ENCODE measurements at regions not wholly inside any gene's neighbourhood (a gene's known extent, or its start where the extent isn't known, plus 50 kb on each side); places are given as distances from the start of the nearest gene placed in this dataset.

- Histone ChIP-seq H3K79me2 (ENCODE audit: insufficient read depth, low read length) (no peaks in the 10 kb centered on the region), H3K4me3 (replicated peaks in 1 of 3; ENCODE audit: low read depth in 2 of 3, low read length in 3 of 3) (no peak overlapping the region), H2AFZ (ENCODE audit: insufficient read depth, low read depth, low read length, poor library complexity, severe bottlenecking) (no peak overlapping the region), H3K27ac (ENCODE audit: low read depth in 1 of 2, low read length in 2 of 2) (no peak overlapping the region), H3K4me2 (replicated peaks; ENCODE audit: extremely low read depth, low read length, poor library complexity, severe bottlenecking) (no peak overlapping the region), H4K20me1 (ENCODE audit: insufficient read depth, low read length) (no peaks in the 10 kb centered on the region), H3K9me3 (replicated peaks in 1 of 2; ENCODE audit: control insufficient read depth in 1 of 2, insufficient read depth in 1 of 2, low read length in 2 of 2) (peaks cover 0 to 4% of the 10 kb centered on the region in 2 donors), H3K27me3 (ENCODE audit: control insufficient read depth in 2 of 2, insufficient read depth in 2 of 2, low read length in 2 of 2) (peaks cover 0 to 23% of the 10 kb centered on the region in 2 donors), H3K9ac (ENCODE audit: insufficient read depth, low read length, poor library complexity, severe bottlenecking) (no peak overlapping the region), H3K4me1 (ENCODE audit: control insufficient read depth in 1 of 2, insufficient read depth in 2 of 2, low read length in 2 of 2) (no peaks in the 10 kb centered on the region), H3K36me3 (replicated peaks in 1 of 2; ENCODE audit: control insufficient read depth in 1 of 2, insufficient read depth in 2 of 2, low read length in 2 of 2) (no peaks in the 10 kb centered on the region)
- H3K4me3 Mint-ChIP-seq = peak overlapping the region in 1 of 2 donors; percentile 26
- H3K27me3 Mint-ChIP-seq (ENCODE audit: low read depth in 3 of 3) = peaks cover 25 to 36% (median 34%) of the 10 kb centered on the region in 3 donors
- DNase-seq = no peak
- TF ChIP-seq, protein P1, sequence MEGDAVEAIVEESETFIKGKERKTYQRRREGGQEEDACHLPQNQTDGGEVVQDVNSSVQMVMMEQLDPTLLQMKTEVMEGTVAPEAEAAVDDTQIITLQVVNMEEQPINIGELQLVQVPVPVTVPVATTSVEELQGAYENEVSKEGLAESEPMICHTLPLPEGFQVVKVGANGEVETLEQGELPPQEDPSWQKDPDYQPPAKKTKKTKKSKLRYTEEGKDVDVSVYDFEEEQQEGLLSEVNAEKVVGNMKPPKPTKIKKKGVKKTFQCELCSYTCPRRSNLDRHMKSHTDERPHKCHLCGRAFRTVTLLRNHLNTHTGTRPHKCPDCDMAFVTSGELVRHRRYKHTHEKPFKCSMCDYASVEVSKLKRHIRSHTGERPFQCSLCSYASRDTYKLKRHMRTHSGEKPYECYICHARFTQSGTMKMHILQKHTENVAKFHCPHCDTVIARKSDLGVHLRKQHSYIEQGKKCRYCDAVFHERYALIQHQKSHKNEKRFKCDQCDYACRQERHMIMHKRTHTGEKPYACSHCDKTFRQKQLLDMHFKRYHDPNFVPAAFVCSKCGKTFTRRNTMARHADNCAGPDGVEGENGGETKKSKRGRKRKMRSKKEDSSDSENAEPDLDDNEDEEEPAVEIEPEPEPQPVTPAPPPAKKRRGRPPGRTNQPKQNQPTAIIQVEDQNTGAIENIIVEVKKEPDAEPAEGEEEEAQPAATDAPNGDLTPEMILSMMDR (IDR thresholded peaks at IDR 0.05) = no peak
- no peak overlapping the region for H3K27ac Mint-ChIP-seq
- no peaks in the 10 kb centered on the region for H3K4me1 Mint-ChIP-seq
- no peaks in the 10 kb centered on the region for H3K36me3 Mint-ChIP-seq
- WGBS (ENCODE audit: insufficient coverage) = 53% methylated on average over 12 of the region's 21 CpGs
- intact Hi-C loops (cut with micrococcal nuclease) = no loop called here
- peaks cover 0 to 16% (median 8%) of the 10 kb centered on the region in 7 donors for H3K9me3 Mint-ChIP-seq
These were observed 351.9 kb upstream of the IRX2 start for GRCh38 chr5:3103262-3103811.

- H3K36me3 Mint-ChIP-seq = no peaks in the 10 kb centered on the region
- intact Hi-C loops (cut with micrococcal nuclease) = no loop called here
These were observed 351.1 kb upstream of the IRX2 start for GRCh38 chr5:3102531-3102930.

More at GRCh38 chr5:3102531-3102930, 351.1 kb upstream of the IRX2 start:
- peaks cover 0 to 15% (median 8%) of the 10 kb centered on the region in 7 donors for H3K9me3 Mint-ChIP-seq
- DNase-seq = no peak
- Histone ChIP-seq H2AFZ (ENCODE audit: insufficient read depth, low read depth, low read length, poor library complexity, severe bottlenecking) (no peak overlapping the region), H4K20me1 (ENCODE audit: insufficient read depth, low read length) (no peaks in the 10 kb centered on the region), H3K4me3 (replicated peaks in 1 of 3; ENCODE audit: low read depth in 2 of 3, low read length in 3 of 3) (no peak overlapping the region), H3K27me3 (ENCODE audit: control insufficient read depth in 2 of 2, insufficient read depth in 2 of 2, low read length in 2 of 2) (peaks cover 0 to 23% of the 10 kb centered on the region in 2 donors), H3K36me3 (replicated peaks in 1 of 2; ENCODE audit: control insufficient read depth in 1 of 2, insufficient read depth in 2 of 2, low read length in 2 of 2) (no peaks in the 10 kb centered on the region), H3K79me2 (ENCODE audit: insufficient read depth, low read length) (no peaks in the 10 kb centered on the region), H3K9me3 (replicated peaks in 1 of 2; ENCODE audit: control insufficient read depth in 1 of 2, insufficient read depth in 1 of 2, low read length in 2 of 2) (peaks cover 0 to 4% of the 10 kb centered on the region in 2 donors), H3K9ac (ENCODE audit: insufficient read depth, low read length, poor library complexity, severe bottlenecking) (no peak overlapping the region), H3K27ac (ENCODE audit: low read depth in 1 of 2, low read length in 2 of 2) (no peak overlapping the region), H3K4me2 (replicated peaks; ENCODE audit: extremely low read depth, low read length, poor library complexity, severe bottlenecking) (no peak overlapping the region), H3K4me1 (ENCODE audit: control insufficient read depth in 1 of 2, insufficient read depth in 2 of 2, low read length in 2 of 2) (no peaks in the 10 kb centered on the region)
- peaks cover 23 to 36% (median 34%) of the 10 kb centered on the region in 3 donors for H3K27me3 Mint-ChIP-seq (ENCODE audit: low read depth in 3 of 3)
- no peak overlapping the region for H3K4me3 Mint-ChIP-seq
- no peak overlapping the region for H3K27ac Mint-ChIP-seq
- no peaks in the 10 kb centered on the region for H3K4me1 Mint-ChIP-seq
- TF ChIP-seq, protein P1 (IDR thresholded peaks at IDR 0.05) = no peak
- 65% methylated on average over 4 of the region's 4 CpGs for WGBS (ENCODE audit: insufficient coverage)
